ENCODE measurements at regions not wholly inside any gene's neighbourhood (a gene's known extent, or its start where the extent isn't known, plus 50 kb on each side); places are given as distances from the start of the nearest gene placed in this dataset.
"Not testable (repeated sequence)": the region's sequence is repeated elsewhere in the genome, so short reads cannot be mapped to it uniquely, and the experiment has no call there.

- Mint-ChIP-seq H3K9me3 (peaks cover 12% of the 10 kb centered on the region), H3K36me3 (peaks cover 22% of the 10 kb centered on the region), H3K4me1 (ENCODE audit: low read depth) (no peaks in the 10 kb centered on the region), H3K27ac (no peak overlapping the region), H3K27me3 (no peaks in the 10 kb centered on the region), H3K4me3 (no peak overlapping the region)
- CTCF ChIA-PET = interaction anchor here (0.9 kb wide), 1 partner anchor 66 kb away, joined by 4 read pairs; no protein-coding TSS in a partner anchor
- DNase-seq = no peak
- intact Hi-C loops (cut with micrococcal nuclease) = no loop called here
- POLR2A ChIA-PET = no interaction called here
Observed at GRCh38 chr13:99777873-99778272, 193.7 kb downstream of the ZIC5 start.

- CTCF ChIA-PET = no interaction called here
- Mint-ChIP-seq H3K9me3 (no peaks in the 10 kb centered on the region), H3K27ac (no peak overlapping the region), H3K36me3 (peaks cover 13% of the 10 kb centered on the region), H3K4me3 (no peak overlapping the region), H3K4me1 (ENCODE audit: low read depth) (no peaks in the 10 kb centered on the region), H3K27me3 (no peaks in the 10 kb centered on the region)
- no peak for DNase-seq
- POLR2A ChIA-PET = no interaction called here
- intact Hi-C loops (cut with micrococcal nuclease) = no loop called here
Observed at GRCh38 chr13:99774644-99775043, 196.9 kb downstream of the ZIC5 start.

DNA sequence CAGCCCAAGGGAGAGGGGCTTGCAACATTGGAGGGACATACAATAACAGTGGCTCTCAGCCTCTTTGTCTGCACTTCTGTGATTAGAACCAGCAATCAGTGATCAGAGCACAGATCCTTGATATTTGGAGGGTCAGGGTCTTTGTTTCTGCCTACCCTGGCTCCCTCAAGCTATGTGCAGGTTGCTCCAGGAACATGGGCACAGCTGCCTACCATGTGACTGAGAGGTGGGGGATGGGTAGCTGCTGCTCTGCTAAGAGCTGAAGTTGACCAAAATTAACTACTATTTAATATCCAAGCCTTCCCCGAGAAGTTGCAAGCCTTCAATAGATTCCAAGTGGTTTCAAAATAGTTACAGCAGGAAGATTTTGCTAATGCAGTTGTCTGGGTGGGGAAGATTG, 202.6 kb downstream of the ZIC5 start:
- Mint-ChIP-seq H3K9me3 (peaks cover 30% of the 10 kb centered on the region), H3K36me3 (peaks cover 30% of the 10 kb centered on the region), H3K27ac (no peak overlapping the region), H3K4me3 (no peak overlapping the region), H3K27me3 (no peaks in the 10 kb centered on the region), H3K4me1 (ENCODE audit: low read depth) (no peaks in the 10 kb centered on the region)
- DNase-seq = no peak
- intact Hi-C loops (cut with micrococcal nuclease) = no loop called here
- CTCF ChIA-PET = no interaction called here
- POLR2A ChIA-PET = no interaction called here

DNA sequence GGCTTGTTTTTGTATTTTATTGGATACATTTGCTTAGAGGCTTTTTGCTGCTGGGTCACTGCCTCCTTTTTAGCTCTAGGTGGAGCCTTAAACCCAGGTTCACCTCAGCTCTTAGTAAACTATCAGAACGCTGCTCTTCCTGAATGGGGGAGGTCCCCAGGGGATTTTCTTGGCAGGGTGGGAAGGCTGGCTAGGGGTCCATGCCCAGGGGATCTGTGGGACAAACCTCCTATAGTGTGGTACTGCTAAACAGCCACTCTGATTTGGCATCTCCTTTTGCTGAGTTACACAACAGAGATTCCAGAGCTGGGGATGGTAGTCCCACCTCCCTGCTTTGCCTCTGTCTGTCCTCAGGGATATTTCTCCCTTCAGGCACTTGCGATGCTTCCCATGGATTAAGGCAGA, 204.9 kb downstream of the ZIC5 start:
- peaks cover 52% of the 10 kb centered on the region for H3K9me3 Mint-ChIP-seq
- DNase-seq = no peak
- intact Hi-C loops (cut with micrococcal nuclease) = no loop called here
- H3K36me3 Mint-ChIP-seq = peaks cover 39% of the 10 kb centered on the region
- CTCF ChIA-PET = no interaction called here
- no peak overlapping the region for H3K27ac Mint-ChIP-seq
- H3K4me1 Mint-ChIP-seq (ENCODE audit: low read depth) = no peaks in the 10 kb centered on the region
- POLR2A ChIA-PET = no interaction called here
- H3K27me3 Mint-ChIP-seq = no peaks in the 10 kb centered on the region
- no peak overlapping the region for H3K4me3 Mint-ChIP-seq

- no peak for DNase-seq
- H3K4me3 Mint-ChIP-seq = no peak overlapping the region
- intact Hi-C loops (cut with micrococcal nuclease) = no loop called here
- no peaks in the 10 kb centered on the region for H3K27me3 Mint-ChIP-seq
- no peak overlapping the region for H3K27ac Mint-ChIP-seq
- CTCF ChIA-PET = no interaction called here
- peaks cover 57% of the 10 kb centered on the region for H3K9me3 Mint-ChIP-seq
- POLR2A ChIA-PET = no interaction called here
- no peaks in the 10 kb centered on the region for H3K4me1 Mint-ChIP-seq (ENCODE audit: low read depth)
- H3K36me3 Mint-ChIP-seq = peaks cover 43% of the 10 kb centered on the region
Observed at GRCh38 chr13:99765869-99766268, 205.7 kb downstream of the ZIC5 start.

DNA sequence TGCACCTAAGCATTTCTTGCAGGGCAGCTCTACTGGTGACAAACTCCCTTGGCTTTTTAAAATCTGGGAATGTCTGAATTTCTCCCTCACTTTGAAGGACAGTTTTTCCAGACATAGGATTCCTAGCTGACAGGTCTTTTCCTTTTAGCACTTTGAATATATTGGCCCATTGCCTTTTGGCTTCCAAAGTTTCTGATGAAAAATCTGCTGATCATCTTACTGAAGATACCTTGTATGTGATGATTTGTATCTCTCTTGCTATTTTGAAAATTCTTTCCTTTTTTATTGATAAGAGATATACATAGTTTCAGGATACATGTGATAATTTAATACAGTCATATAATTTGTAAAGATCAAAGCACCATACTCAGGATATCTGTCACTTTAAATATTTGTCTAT, 211.1 kb downstream of the ZIC5 start:
- peaks cover 48% of the 10 kb centered on the region for H3K9me3 Mint-ChIP-seq
- intact Hi-C loops (cut with micrococcal nuclease) = no loop called here
- H3K36me3 Mint-ChIP-seq = peaks cover 26% of the 10 kb centered on the region
- no peak for DNase-seq
- POLR2A ChIA-PET = no interaction called here
- CTCF ChIA-PET = no interaction called here
- no peak overlapping the region for H3K27ac Mint-ChIP-seq
- no peak overlapping the region for H3K4me3 Mint-ChIP-seq
- H3K4me1 Mint-ChIP-seq (ENCODE audit: low read depth) = no peaks in the 10 kb centered on the region
- no peaks in the 10 kb centered on the region for H3K27me3 Mint-ChIP-seq

DNA sequence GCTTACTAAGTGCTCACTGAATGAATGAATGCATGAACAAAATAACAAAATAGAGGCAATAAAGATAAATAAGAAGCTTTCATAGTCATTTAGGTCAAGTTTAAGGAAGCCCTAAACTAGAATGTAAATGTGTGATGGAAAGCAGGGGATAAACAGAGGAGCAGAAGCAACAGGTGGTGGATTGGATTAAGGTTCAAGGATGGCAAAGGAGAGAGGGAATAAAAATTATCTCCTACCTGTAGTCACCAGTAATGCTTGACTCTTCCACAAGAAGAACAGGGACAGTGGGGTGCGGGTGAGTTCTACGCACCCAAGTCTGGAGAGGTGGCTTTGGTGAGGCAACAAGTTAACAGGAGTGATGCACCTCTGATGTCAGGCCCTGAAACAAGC, 212.4 kb downstream of the ZIC5 start:
- Mint-ChIP-seq H3K9me3 (peaks cover 38% of the 10 kb centered on the region), H3K27me3 (no peaks in the 10 kb centered on the region), H3K4me1 (ENCODE audit: low read depth) (no peaks in the 10 kb centered on the region), H3K4me3 (no peak overlapping the region), H3K27ac (no peak overlapping the region), H3K36me3 (peaks cover 20% of the 10 kb centered on the region)
- ChIA-PET POLR2A (no interaction called here), CTCF (no interaction called here)
- intact Hi-C loops (cut with micrococcal nuclease) = no loop called here
- DNase-seq = no peak

DNA sequence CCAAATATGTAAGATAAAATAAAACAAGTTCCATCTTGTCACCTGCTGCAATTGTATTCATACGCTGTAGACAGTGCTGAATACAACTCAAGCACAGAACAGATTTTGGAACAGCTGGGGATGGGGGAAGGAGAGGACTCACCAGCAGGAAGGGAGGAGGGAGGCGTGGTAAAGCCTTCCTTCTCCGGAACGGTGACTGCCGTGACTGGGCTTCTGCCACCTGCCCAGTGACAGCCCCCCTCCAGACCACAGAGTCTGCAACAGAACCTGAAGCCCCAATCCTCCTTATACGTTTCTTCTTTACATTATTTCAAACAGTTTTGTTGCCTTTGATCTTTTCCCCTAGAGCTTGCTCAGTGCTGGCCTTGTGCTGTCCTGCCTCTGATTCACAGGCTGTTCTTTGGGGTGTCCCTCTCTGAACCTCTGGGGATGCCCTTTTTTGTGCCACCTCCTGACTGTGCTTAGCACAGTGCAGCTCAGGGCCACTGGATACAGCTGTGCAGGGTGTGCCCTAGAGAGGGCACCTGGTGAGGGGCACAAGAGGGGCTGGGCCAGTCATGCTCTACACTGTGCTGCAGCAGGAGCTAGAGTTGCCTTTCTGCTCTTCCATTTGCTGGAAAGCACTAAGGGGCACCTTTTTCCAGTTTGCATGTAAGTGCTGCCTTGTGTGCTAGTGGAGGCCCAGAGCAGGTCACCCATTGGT, 213.0 kb downstream of the ZIC5 start:
- Mint-ChIP-seq H3K27ac (no peak overlapping the region), H3K9me3 (peaks cover 34% of the 10 kb centered on the region), H3K36me3 (peaks cover 17% of the 10 kb centered on the region), H3K4me1 (ENCODE audit: low read depth) (no peaks in the 10 kb centered on the region), H3K27me3 (no peaks in the 10 kb centered on the region), H3K4me3 (no peak overlapping the region)
- ChIA-PET CTCF (no interaction called here), POLR2A (no interaction called here)
- DNase-seq = no peak
- intact Hi-C loops (cut with micrococcal nuclease) = no loop called here

- H3K27me3 Mint-ChIP-seq = no peaks in the 10 kb centered on the region
- DNase-seq = no peak
- peaks cover 11% of the 10 kb centered on the region for H3K36me3 Mint-ChIP-seq
- H3K4me1 Mint-ChIP-seq (ENCODE audit: low read depth) = no peaks in the 10 kb centered on the region
- no peak overlapping the region for H3K4me3 Mint-ChIP-seq
- intact Hi-C loops (cut with micrococcal nuclease) = no loop called here
- POLR2A ChIA-PET = no interaction called here
- CTCF ChIA-PET = no interaction called here
- peaks cover 27% of the 10 kb centered on the region for H3K9me3 Mint-ChIP-seq
- no peak overlapping the region for H3K27ac Mint-ChIP-seq
Observed at GRCh38 chr13:99757756-99758459, 213.7 kb downstream of the ZIC5 start.

- DNase-seq = no peak
- ChIA-PET CTCF (no interaction called here), POLR2A (no interaction called here)
- peaks cover under 1% of the 10 kb centered on the region for H3K36me3 Mint-ChIP-seq
- no peak overlapping the region for H3K4me3 Mint-ChIP-seq
- H3K27ac Mint-ChIP-seq = no peak overlapping the region
- intact Hi-C loops (cut with micrococcal nuclease) = no loop called here
- H3K4me1 Mint-ChIP-seq (ENCODE audit: low read depth) = no peaks in the 10 kb centered on the region
- peaks cover 12% of the 10 kb centered on the region for H3K9me3 Mint-ChIP-seq
- H3K27me3 Mint-ChIP-seq = no peaks in the 10 kb centered on the region
Observed at GRCh38 chr13:99756281-99756680, 215.3 kb downstream of the ZIC5 start.

- H3K36me3 Mint-ChIP-seq; H3K4me3 Mint-ChIP-seq; DNase-seq; intact Hi-C loops (cut with micrococcal nuclease); H3K27me3 Mint-ChIP-seq; H3K27ac Mint-ChIP-seq; POLR2A ChIA-PET; CTCF ChIA-PET; H3K9me3 Mint-ChIP-seq; H3K4me1 Mint-ChIP-seq (ENCODE audit: low read depth): not testable (repeated sequence)
Observed at GRCh38 chr13:99754750-99755149, 216.8 kb downstream of the ZIC5 start.

GRCh38 chr13:99752373-99752772, 219.2 kb downstream of the ZIC5 start:
- Mint-ChIP-seq H3K36me3 (peaks cover under 1% of the 10 kb centered on the region), H3K4me3 (no peak overlapping the region), H3K27ac (no peak overlapping the region), H3K4me1 (ENCODE audit: low read depth) (no peaks in the 10 kb centered on the region), H3K9me3 (no peaks in the 10 kb centered on the region), H3K27me3 (no peaks in the 10 kb centered on the region)
- DNase-seq = no peak
- POLR2A ChIA-PET = no interaction called here
- CTCF ChIA-PET = no interaction called here
- intact Hi-C loops (cut with micrococcal nuclease) = no loop called here

DNA sequence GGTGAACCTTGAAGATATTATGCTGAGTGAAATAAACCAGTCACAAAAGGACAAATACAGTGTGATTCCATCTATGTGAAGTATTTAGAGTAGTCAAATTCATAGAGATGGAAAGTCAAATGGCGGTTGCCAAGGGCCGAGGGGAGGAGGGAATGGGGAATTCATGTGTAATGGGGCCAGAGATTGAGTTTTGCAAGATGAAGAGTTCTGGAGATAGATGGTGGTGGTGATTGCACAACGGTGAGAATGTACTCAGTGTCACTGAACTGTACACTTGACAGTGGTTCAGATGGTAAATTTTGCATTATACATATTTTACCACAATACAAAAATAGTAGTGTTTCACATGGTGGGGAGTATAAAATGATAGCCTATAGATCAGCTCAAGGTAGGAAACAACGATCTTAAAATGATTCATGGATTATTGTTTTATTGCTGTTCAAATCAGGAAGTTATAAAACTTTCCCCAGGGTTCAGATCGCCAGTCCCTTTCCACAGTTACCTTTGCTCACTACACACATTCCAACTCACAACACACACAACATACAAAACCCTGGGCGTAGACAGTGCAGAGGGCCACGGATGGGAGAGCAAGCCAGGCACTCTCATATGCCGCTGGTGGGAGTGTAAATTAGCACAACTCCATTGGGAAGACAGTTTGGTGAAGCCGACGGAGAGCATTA, 219.9 kb downstream of the ZIC5 start:
- Mint-ChIP-seq H3K9me3 (no peaks in the 10 kb centered on the region), H3K36me3 (peaks cover 3% of the 10 kb centered on the region), H3K27me3 (no peaks in the 10 kb centered on the region), H3K4me1 (ENCODE audit: low read depth) (no peaks in the 10 kb centered on the region), H3K4me3 (no peak overlapping the region), H3K27ac (no peak overlapping the region)
- ChIA-PET CTCF (no interaction called here), POLR2A (no interaction called here)
- intact Hi-C loops (cut with micrococcal nuclease) = no loop called here
- DNase-seq = no peak

All from activated CD4-positive, alpha-beta memory T cell treated with anti-CD3 and anti-CD28 coated beads for 36 hours (primary cell).